HG02870 (cell line): ENCODE measurements at regions not wholly inside any gene's neighbourhood (a gene's known extent, or its start where the extent isn't known, plus 50 kb on each side); places are given as distances from the start of the nearest gene placed in this dataset.
A peak's percentile ranks its signal among the peaks of the same experiment; 100 is the strongest.

Experiments
- ATAC-seq: cut with Tn5 transposase; IDR thresholded peaks from one replicate; pipeline ENCODE4 v1.9.1; 2021; ENCODE audit warnings: mild to moderate bottlenecking, moderate library complexity; ENCODE audit not compliant: unreplicated experiment

GRCh38 chr2:35035883-35036282 is 1319.7 kb upstream of the CRIM1 start:
- no peak for ATAC-seq

- ATAC-seq = no peak
Measured at GRCh38 chr2:35033748-35034147, 1321.8 kb upstream of the CRIM1 start.

GRCh38 chr2:35023545-35023944 is 1332.0 kb upstream of the CRIM1 start:
- no peak for ATAC-seq

- no peak for ATAC-seq
Measured at GRCh38 chr2:35000453-35000852, 1355.1 kb upstream of the CRIM1 start.

- no peak for ATAC-seq
Measured at GRCh38 chr2:34998741-34999140, 1356.8 kb upstream of the CRIM1 start.

- ATAC-seq = no peak
Measured at GRCh38 chr2:34997779-34998178, 1357.8 kb upstream of the CRIM1 start.

- ATAC-seq = no peak
Measured at GRCh38 chr2:34995196-34995595, 1360.4 kb upstream of the CRIM1 start.

GRCh38 chr2:34991508-34992274 is 1363.9 kb upstream of the CRIM1 start:
- no peak for ATAC-seq

- no peak for ATAC-seq
Measured at GRCh38 chr2:34985474-34985873, 1370.1 kb upstream of the CRIM1 start.

GRCh38 chr2:34980689-34981088 is 1374.9 kb upstream of the CRIM1 start:
- no peak for ATAC-seq

- ATAC-seq = no peak
Measured at GRCh38 chr2:34979148-34979547, 1376.4 kb upstream of the CRIM1 start.

GRCh38 chr2:34961822-34962221 is 1362.7 kb upstream of the FAM98A start:
- no peak for ATAC-seq

- no peak for ATAC-seq
Measured at GRCh38 chr2:34954758-34955157, 1355.7 kb upstream of the FAM98A start.

- no peak for ATAC-seq
Measured at GRCh38 chr2:34950797-34951196, 1351.7 kb upstream of the FAM98A start.

GRCh38 chr2:34949316-34949715 is 1350.2 kb upstream of the FAM98A start:
- no peak for ATAC-seq

GRCh38 chr2:34936089-34936488 is 1337.0 kb upstream of the FAM98A start:
- ATAC-seq = no peak

GRCh38 chr2:34912084-34912483 is 1313.0 kb upstream of the FAM98A start:
- peak; percentile 92 for ATAC-seq

- no peak for ATAC-seq
Measured at GRCh38 chr2:34909992-34910705, 1311.0 kb upstream of the FAM98A start.

GRCh38 chr2:34907812-34908211 is 1308.7 kb upstream of the FAM98A start:
- ATAC-seq = no peak

- ATAC-seq = no peak
Measured at GRCh38 chr2:34901739-34902138, 1302.6 kb upstream of the FAM98A start.

- no peak for ATAC-seq
Measured at GRCh38 chr2:34899079-34899478, 1300.0 kb upstream of the FAM98A start.

GRCh38 chr2:34892766-34893165 is 1293.7 kb upstream of the FAM98A start:
- no peak for ATAC-seq
